IMR-90 (cell line): ENCODE measurements at regions not wholly inside any gene's neighbourhood (a gene's known extent, or its start where the extent isn't known, plus 50 kb on each side); places are given as distances from the start of the nearest gene placed in this dataset.
A peak's percentile ranks its signal among the peaks of the same experiment; 100 is the strongest.

Source experiments
- ATAC-seq: fragments of 200-7000 bp; cut with Tn5 transposase; 2 replicates; pipeline ENCODE4 v1.9.1; 2020; ENCODE audit warnings: low read depth, mild to moderate bottlenecking, moderate library complexity
- BruUV-seq: library from RNA; stranded (reverse); fragments of 400-500 nt; replicated peaks from 2 replicates; lab custom pipeline; 2021; lab: Mats Ljungman, UMichigan
- CTCF ChIA-PET: fragments of 300-600 bp; formaldehyde crosslinking; extraction: SDS; loops from one replicate; lab custom pipeline; 2021; ENCODE audit warnings: antibody characterized with exemption; lab: Yijun Ruan, JAX
- POLR2A ChIA-PET: fragments of 300-600 bp; sonication (Branson Sonifier 250); formaldehyde crosslinking; loops from one replicate; lab custom pipeline; 2022; ENCODE audit warnings: antibody characterized with exemption; ENCODE audit not compliant: unreplicated experiment; lab: Charles Lee
- DNase-seq: peaks from one replicate; pipeline ENCODE4 v3.0.0; 2013
- H2AFZ ChIP-seq: replicated peaks from 2 replicates; pipeline ENCODE3; 2013; ENCODE audit warnings: low read length, mild to moderate bottlenecking; ENCODE audit not compliant: poor library complexity
- H2AK5ac ChIP-seq: 2 replicates; pipeline ENCODE4 v1.6.1; 2013; ENCODE audit warnings: low read depth, low read length, inconsistent platforms
- H2AK9ac ChIP-seq: replicated peaks from 2 replicates; pipeline ENCODE3; 2013; ENCODE audit warnings: mild to moderate bottlenecking, low read depth, low read length, moderate library complexity; ENCODE audit not compliant: poor library complexity
- H2BK120ac ChIP-seq: 2 replicates; pipeline ENCODE4 v1.6.1; 2013; ENCODE audit warnings: low read depth, low read length, inconsistent platforms
- H2BK15ac ChIP-seq: 3 replicates; pipeline ENCODE4 v1.6.1; 2013; ENCODE audit warnings: low read depth, low read length, inconsistent platforms
- H2BK20ac ChIP-seq: 2 replicates; pipeline ENCODE4 v1.6.1; 2013; ENCODE audit warnings: low read depth, mild to moderate bottlenecking, inconsistent platforms, low read length, moderate library complexity
- H2BK5ac ChIP-seq: 2 replicates; pipeline ENCODE4 v1.6.1; 2013; ENCODE audit warnings: mild to moderate bottlenecking, low read depth, low read length, inconsistent platforms; ENCODE audit not compliant: poor library complexity, severe bottlenecking
- H3K14ac ChIP-seq: replicated peaks from 2 replicates; pipeline ENCODE4 v1.6.1; 2013; ENCODE audit warnings: low read depth, low read length, inconsistent platforms
- H3K18ac ChIP-seq: 2 replicates; pipeline ENCODE4 v1.6.1; 2013; ENCODE audit warnings: low read depth, low read length, control low read depth
- H3K23ac ChIP-seq: 2 replicates; pipeline ENCODE4 v1.6.1; 2013; ENCODE audit warnings: low read depth, low read length, inconsistent platforms
- H3K27ac ChIP-seq: 2 replicates; pipeline ENCODE4 v1.5.1; 2013; ENCODE audit warnings: mild to moderate bottlenecking, control low read depth, low read length; ENCODE audit not compliant: insufficient read depth
- H3K27me3 ChIP-seq: 2 replicates; pipeline ENCODE4 v1.6.1; 2013; ENCODE audit warnings: low read length; ENCODE audit not compliant: control insufficient read depth, insufficient read depth
- H3K36me3 ChIP-seq: 2 replicates; pipeline ENCODE4 v1.6.1; 2013; ENCODE audit warnings: low read length, mixed read lengths; ENCODE audit not compliant: control insufficient read depth, insufficient read depth
- H3K4ac ChIP-seq: 2 replicates; pipeline ENCODE4 v1.6.1; 2013; ENCODE audit warnings: low read depth, low read length, inconsistent platforms
- H3K4me1 ChIP-seq: 2 replicates; pipeline ENCODE4 v1.6.1; 2013; ENCODE audit warnings: low read length, mixed read lengths; ENCODE audit not compliant: control insufficient read depth, insufficient read depth
- H3K4me2 ChIP-seq: 2 replicates; pipeline ENCODE4 v1.6.1; 2013; ENCODE audit warnings: low read depth, mild to moderate bottlenecking, control low read depth, low read length, moderate library complexity
- H3K4me3 ChIP-seq: 2 replicates; pipeline ENCODE4 v1.5.1; 2013; ENCODE audit warnings: low read depth, mild to moderate bottlenecking, control low read depth, low read length, moderate library complexity; ENCODE audit not compliant: insufficient read depth
- H3K56ac ChIP-seq: 2 replicates; pipeline ENCODE4 v1.6.1; 2013; ENCODE audit warnings: low read length, inconsistent platforms; ENCODE audit not compliant: insufficient read depth; ENCODE audit errors: extremely low read depth
- H3K79me1 ChIP-seq, 2 experiments: 2 replicates each; pipeline ENCODE4 v1.6.1; 2013; ENCODE audit warnings: low read length in 2 of 2, inconsistent platforms in 1 of 2, low read depth in 1 of 2
- H3K9ac ChIP-seq: 2 replicates; pipeline ENCODE4 v1.6.1; 2013; ENCODE audit warnings: low read depth, low read length, control low read depth
- H3K9me1 ChIP-seq: 2 replicates; pipeline ENCODE4 v1.6.1; 2013; ENCODE audit warnings: low read length, inconsistent platforms; ENCODE audit not compliant: insufficient read depth
- H3K9me3 ChIP-seq: 2 replicates; pipeline ENCODE4 v1.6.1; 2013; ENCODE audit warnings: low read length; ENCODE audit not compliant: control insufficient read depth, insufficient read depth
- H4K20me1 ChIP-seq: 2 replicates; pipeline ENCODE4 v1.6.1; 2013; ENCODE audit warnings: low read length, inconsistent platforms; ENCODE audit not compliant: insufficient read depth
- H4K5ac ChIP-seq: 2 replicates; pipeline ENCODE4 v1.6.1; 2013; ENCODE audit warnings: mild to moderate bottlenecking, low read depth, low read length, control low read depth
- H4K8ac ChIP-seq, 2 experiments: 2 replicates each; pipeline ENCODE4 v1.6.1; 2013; ENCODE audit warnings: low read depth in 2 of 2, low read length in 2 of 2, control low read depth in 1 of 2, inconsistent platforms in 1 of 2
- H4K91ac ChIP-seq: 2 replicates; pipeline ENCODE4 v1.6.1; 2013; ENCODE audit warnings: low read depth, low read length, inconsistent platforms; ENCODE audit not compliant: insufficient read depth
- BHLHE40 ChIP-seq: fragments of 150-350 bp; IDR thresholded peaks from 2 replicates; pipeline ENCODE4 v1.6.1; 2016; ENCODE audit warnings: mild to moderate bottlenecking, low read depth, low read length
- ELK1 ChIP-seq: fragments of 150-350 bp; IDR thresholded peaks from 2 replicates; pipeline ENCODE4 v1.6.1; 2016; ENCODE audit warnings: low read depth, mild to moderate bottlenecking, low read length, moderate library complexity, borderline replicate concordance
- MAZ ChIP-seq: IDR thresholded peaks from 2 replicates; pipeline ENCODE4 v1.6.1; 2012; ENCODE audit warnings: low read depth, mild to moderate bottlenecking, low read length, improper control_type of control experiment, moderate library complexity, borderline replicate concordance
- NFE2L2 ChIP-seq: fragments of 150-350 bp; IDR thresholded peaks from 2 replicates; pipeline ENCODE4 v1.6.1; 2016; ENCODE audit warnings: low read depth, mild to moderate bottlenecking, low read length
- POLR2A ChIP-seq: IDR thresholded peaks from 2 replicates; pipeline ENCODE4 v1.6.1; 2012; ENCODE audit warnings: mild to moderate bottlenecking, low read depth, low read length
- RAD21 ChIP-seq: IDR thresholded peaks from 2 replicates; pipeline ENCODE4 v1.6.1; 2012; ENCODE audit warnings: low read length, improper control_type of control experiment
- USF2 ChIP-seq: fragments of 150-350 bp; IDR thresholded peaks from 2 replicates; pipeline ENCODE4 v1.6.1; 2017; ENCODE audit warnings: mild to moderate bottlenecking, antibody characterized with exemption, low read length, low read depth
- WGBS, 2 experiments: methylation state at CpG; one replicate each; pipeline versions ENCODE4 v1.1.5 to v1.1.7; 2013; ENCODE audit warnings: missing lambda C conversion rate in 2 of 2; ENCODE audit not compliant: insufficient read length in 1 of 2; ENCODE audit errors: extremely low coverage in 2 of 2; 5-methylcytosine and 5-hydroxymethylcytosine counted together
- dilution Hi-C: fragments of 300-500 bp; cut with HindIII; formaldehyde crosslinking; loops from one replicate; pipeline ENCODE4 v1.14.3; 2018; ENCODE audit warnings: low sequenced_read_pairs; ENCODE audit not compliant: unreplicated experiment
- in situ Hi-C: fragments of 300-500 bp; cut with MboI; formaldehyde crosslinking; loops from 3 replicates; pipeline ENCODE4 v1.14.3; 2019; ENCODE audit warnings: low sequenced_read_pairs, inconsistent platforms, mixed read lengths
- intact Hi-C: fragments of 100-400 bp; cut with micrococcal nuclease; formaldehyde crosslinking; loops from 2 replicates; pipeline ENCODE4 v1.10.0; 2022
- TF ChIP-seq, protein P1 (sequence below): conservative IDR thresholded peaks from 2 replicates; pipeline ENCODE4 v1.5.1; 2012; ENCODE audit warnings: mild to moderate bottlenecking, low read depth, low read length, improper control_type of control experiment

- Histone ChIP-seq H4K5ac (no peak overlapping the region), H2AK5ac (no peak overlapping the region), H2BK5ac (no peak overlapping the region), H3K27me3 (peaks cover 30% of the 10 kb centered on the region), H3K14ac (no peak overlapping the region), H3K79me1 (no peaks in the 10 kb centered on the region), H3K56ac (no peak overlapping the region), H3K23ac (no peak overlapping the region), H2AFZ (no peak overlapping the region), H3K4me1 (peaks cover 1% of the 10 kb centered on the region; the same call in 1 of the 2 replicates), H3K36me3 (no peaks in the 10 kb centered on the region), H3K4me3 (no peak overlapping the region), H2BK120ac (no peak overlapping the region), H3K18ac (no peak overlapping the region), H2AK9ac (no peak overlapping the region), H3K9ac (no peak overlapping the region), H3K27ac (no peak overlapping the region), H4K20me1 (no peaks in the 10 kb centered on the region; the same call in 1 of the 2 replicates), H4K91ac (no peak overlapping the region), H4K8ac (no peak overlapping the region), H2BK20ac (no peak overlapping the region), H3K9me1 (no peaks in the 10 kb centered on the region), H3K4ac (no peak overlapping the region), H3K4me2 (no peak overlapping the region; the same call in 1 of the 2 replicates), H2BK15ac (no peak overlapping the region), H3K9me3 (no peaks in the 10 kb centered on the region; the same call in 1 of the 2 replicates)
- DNase-seq (peak; percentile 27), ATAC-seq (peak; percentile 56)
- in situ Hi-C loops, result no loop called here
- dilution Hi-C loops, result no loop called here
- WGBS, 2 experiments, result 0% methylated on average over 2 of the region's 6 CpGs; no CpG with 5 or more reads in 1 of the 2 experiments
- CTCF ChIA-PET, result no interaction called here
- BruUV-seq, result no TSS peak
- POLR2A ChIA-PET, result no interaction called here
- intact Hi-C loops, result loop anchor here (2.0 kb wide), 1 partner anchor 47 kb away; no protein-coding TSS in a partner anchor
- no peak for TF ChIP-seq ELK1
- TF ChIP-seq NFE2L2, result no peak
- TF ChIP-seq, protein P1, sequence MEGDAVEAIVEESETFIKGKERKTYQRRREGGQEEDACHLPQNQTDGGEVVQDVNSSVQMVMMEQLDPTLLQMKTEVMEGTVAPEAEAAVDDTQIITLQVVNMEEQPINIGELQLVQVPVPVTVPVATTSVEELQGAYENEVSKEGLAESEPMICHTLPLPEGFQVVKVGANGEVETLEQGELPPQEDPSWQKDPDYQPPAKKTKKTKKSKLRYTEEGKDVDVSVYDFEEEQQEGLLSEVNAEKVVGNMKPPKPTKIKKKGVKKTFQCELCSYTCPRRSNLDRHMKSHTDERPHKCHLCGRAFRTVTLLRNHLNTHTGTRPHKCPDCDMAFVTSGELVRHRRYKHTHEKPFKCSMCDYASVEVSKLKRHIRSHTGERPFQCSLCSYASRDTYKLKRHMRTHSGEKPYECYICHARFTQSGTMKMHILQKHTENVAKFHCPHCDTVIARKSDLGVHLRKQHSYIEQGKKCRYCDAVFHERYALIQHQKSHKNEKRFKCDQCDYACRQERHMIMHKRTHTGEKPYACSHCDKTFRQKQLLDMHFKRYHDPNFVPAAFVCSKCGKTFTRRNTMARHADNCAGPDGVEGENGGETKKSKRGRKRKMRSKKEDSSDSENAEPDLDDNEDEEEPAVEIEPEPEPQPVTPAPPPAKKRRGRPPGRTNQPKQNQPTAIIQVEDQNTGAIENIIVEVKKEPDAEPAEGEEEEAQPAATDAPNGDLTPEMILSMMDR, result no peak
- TF ChIP-seq BHLHE40, result no peak
- no peak for TF ChIP-seq POLR2A
- TF ChIP-seq MAZ, result no peak
- TF ChIP-seq USF2, result no peak
- no peak for TF ChIP-seq RAD21
Observed at GRCh38 chr4:4735870-4736269, 123.6 kb upstream of the MSX1 start.
